ENCODE measurements at regions not wholly inside any gene's neighbourhood (a gene's known extent, or its start where the extent isn't known, plus 50 kb on each side); places are given as distances from the start of the nearest gene placed in this dataset.
"Not testable (repeated sequence)": the region's sequence is repeated elsewhere in the genome, so short reads cannot be mapped to it uniquely, and the experiment has no call there.

DNA sequence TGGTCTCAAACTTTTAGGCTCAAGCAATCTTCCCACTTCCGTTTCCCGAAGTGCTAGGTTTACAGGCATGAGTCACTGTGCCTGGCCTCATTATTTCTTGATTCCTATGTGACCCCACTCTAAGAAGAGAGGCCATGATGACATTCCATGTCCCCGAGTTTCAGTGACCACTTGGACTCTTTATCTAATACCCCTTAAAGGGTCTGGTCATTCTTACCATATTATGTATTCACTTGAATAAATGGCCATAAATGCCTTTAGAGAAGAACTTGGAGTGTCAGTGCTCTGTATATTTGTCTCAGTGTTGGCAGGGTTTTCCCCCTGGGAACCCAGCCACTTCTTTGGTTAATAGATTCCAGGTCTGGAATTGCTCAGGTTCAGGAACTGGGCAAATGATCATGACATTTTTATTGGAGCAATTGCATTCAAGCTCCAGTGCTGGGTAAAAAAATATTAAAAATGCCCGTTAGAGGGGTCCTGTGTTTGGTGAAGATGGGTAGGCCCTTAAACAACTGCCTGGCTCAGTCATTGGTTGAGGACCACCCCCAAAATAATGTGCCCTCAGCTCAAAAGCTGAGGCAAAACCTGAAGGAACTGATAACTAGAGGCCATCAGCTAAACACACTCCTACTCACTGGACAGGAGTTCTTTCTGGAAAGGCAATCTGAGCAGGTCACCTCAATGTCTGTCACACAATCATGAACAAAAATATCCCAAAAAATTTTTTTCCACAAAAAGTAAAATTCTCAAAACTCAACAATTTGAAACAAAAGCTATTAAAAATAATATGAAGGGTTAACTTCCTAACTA, 186.6 kb upstream of the ZNF608 start:
- DNase-seq: no peak

DNA sequence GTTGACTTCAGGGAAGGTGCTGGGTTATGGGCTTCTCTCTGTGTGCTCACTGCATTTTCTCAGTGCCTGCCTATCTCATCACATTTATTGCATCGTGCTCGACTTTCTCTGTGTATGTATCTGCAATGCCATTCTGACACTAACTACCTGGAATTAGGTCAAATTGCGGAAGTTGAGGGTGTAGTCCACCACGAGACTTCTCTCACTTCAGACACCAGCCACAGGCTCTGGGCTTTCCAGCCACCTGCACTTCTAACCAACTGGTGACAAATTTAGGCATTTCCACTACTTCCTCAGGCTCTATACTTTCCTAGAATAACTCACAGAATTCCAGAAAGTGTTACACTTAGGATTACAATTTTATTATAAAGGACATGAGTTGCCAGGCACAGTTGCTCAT, 188.6 kb upstream of the ZNF608 start:
- DNase-seq: no peak

DNA sequence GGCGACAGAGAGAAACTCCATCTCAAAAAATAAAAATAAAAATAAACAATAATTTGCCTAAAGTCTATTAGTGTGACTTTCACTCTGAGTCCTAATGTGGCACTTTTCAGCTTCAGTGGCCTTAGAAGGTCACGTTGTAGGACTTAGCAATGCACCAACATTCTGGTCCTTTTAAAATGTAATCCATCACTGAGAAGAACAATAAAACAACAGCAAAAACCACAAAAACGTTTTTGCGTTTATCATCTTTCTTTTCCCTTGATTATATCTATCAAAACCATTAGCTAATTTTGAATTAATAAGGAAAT, 190.1 kb upstream of the ZNF608 start:
- DNase-seq: no peak

DNA sequence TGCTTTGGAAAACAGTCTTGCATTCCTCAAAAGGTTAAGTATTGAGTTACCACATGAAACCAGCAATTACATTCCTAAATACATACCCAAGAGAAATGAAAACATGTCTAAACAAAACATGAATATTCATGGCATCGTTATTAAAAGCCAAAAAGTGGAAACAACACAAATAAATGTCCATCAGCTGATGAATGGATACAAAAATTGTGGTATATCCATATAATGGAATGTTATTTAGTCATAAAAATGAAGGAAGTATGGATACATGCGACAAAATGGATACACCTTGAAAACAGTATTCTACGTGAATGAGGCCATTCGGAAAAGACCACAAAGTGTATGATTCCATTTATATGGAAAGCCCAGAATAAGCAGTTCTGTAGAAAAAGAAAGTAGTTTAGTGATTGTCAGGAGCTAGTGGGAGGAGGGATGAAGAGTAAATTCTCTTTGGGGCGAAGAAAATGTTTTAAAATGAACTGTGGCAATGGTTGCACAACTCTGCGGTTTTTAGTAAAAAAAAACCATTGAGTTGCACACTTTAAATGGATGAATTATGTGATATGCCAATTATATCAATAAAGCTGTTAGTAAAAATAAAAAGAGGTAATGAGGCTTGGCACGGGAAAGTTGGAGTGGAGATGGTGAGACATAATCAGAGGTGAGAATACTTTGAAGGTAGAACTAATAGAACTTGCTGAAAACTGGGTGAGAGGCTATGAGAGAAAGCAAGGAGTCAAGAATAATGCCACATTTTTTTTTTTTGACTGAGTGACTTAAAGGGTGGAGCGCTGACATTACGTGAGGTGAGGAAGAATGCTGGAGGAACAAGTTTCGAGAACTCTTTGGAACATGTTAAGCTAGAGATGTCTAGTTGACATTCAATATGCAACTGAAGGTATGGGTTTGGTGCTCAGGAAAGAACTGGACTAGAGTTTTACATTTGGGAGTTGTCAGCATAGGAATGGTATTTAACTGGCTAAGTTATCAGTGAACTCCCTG, 194.9 kb upstream of the ZNF608 start:
- DNase-seq: no peak

DNA sequence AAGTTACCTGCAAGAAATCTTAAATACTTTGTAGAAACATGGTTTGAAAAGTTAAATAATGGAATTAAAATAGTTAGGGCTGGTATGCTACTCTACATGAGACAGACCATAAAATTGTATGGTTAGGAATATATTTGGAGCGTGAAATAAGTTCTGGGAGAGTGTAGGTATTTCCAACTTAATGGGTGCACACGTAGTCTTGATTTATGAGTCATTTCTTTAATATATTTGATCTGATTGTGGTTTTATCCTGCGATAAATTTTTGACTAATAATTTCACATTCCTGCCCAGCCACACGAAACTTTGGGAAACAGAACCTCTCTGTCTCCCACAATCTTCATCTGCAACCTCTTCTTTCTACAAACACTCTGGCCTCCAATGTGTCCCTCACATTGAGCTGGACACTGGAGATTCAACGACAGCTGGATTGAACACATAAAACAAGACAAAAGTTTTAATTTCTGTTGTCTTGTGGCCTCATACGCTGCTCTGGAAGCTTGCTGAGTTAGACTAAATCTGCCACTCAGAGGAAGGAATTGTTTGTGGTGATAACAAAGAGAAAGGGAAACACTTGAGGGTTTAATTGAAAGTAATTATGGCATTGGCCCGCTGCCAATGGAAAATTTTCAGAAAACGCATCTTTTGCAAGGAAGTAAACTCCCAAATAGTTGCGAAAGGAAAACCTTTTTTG, 201.8 kb upstream of the ZNF608 start:
- peak; percentile 86 for DNase-seq

DNA sequence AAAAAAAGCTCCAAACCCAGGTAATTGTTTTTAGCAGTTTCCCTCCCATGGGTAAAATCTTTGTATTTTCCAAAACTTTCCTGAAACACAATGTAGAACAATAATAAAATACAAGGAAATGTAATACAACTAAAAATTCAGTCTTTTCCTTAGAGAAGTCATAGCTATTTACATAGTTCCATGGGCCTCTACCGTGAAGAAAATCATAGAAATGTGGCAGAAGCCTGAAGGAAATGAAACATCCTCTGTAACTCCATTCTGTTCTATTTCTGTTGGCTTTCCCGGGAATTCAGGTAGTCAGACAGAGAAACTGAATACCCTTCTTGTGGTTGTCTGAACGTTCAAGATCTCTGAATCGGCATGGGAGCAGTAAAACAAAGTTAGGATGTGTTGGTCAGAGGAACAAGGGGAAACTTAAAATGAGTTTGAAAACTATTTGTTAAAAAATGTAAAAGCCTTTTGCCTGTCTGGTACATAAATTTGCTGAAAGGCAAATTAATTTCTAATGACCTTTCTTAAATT, 202.4 kb upstream of the ZNF608 start:
- DNase-seq: no peak

DNA sequence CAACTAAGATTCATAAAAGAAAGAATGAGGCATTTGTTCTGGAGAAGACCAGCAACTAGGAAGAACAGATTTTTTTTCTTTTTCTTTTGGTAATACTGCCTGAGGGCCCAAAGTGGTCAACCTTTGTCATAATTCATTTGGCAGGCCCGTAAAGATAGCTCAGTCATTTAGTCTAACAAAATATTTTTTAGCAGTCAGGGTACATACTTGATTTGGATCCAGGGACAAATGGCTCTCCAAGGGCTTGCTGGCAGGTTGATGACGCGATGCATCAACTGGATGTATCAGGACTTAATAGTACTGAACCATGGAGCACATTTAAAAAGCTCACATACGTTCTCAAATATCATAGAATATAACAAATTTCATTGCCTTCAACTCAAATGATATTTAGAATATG, 203.4 kb upstream of the ZNF608 start:
- DNase-seq: no peak

DNA sequence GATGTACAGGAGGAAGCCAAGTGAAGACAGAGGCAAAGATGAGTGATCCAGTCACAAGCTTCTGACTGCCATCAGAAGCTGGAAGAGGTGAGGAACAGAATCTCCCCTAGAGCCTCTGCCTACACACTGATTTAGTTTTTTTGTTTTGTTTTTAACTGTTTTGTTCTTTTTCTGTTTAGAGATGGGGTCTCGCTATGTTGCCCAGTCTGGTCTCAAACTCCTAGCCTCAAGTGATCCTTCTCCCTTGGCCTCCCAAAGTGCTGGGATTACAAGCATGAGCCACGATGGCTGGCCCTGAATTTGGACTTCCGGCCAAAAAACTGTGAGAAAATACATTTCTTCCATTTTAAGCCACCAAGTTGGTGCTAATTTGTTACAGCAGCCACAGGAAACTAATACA, 204.7 kb upstream of the ZNF608 start:
- DNase-seq: no peak

DNA sequence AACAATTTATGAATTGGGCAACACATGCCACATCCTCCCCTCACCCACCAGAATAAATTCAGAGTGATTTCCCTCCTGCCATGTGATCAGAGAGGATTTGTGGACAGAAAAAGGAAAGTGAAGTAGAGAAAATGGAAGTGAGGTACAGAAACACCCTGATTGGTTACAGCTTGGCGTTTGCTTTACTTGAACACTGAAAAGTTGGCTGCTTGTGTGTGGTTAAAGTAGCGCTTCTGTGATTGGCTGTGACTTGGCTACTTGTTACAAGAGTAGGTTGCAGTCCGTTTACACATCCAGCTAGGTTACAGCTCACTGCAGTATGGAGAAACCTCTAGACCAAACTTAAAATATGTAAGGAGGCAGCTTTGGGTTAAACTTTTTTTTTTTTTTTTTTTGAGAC, 205.2 kb upstream of the ZNF608 start:
- no peak for DNase-seq

DNA sequence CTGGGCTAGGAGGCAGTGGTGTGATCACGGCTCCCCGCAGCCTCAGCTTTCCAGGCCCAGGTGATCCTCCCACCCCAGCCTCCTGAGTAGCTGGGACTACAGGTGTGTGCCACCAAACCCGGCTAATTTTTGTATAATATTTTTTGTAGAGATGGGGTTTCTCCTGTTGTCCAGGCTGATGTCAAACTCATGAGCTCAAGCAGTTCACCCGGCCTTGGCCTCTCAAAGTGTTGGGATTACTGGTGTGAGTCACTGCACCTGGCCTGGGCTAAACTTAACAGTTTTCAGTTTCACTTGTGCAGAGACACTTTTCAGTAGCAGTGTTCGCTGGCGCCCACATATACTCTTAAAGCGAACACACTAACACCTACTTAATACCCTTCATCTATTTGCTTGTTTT, 205.6 kb upstream of the ZNF608 start:
- no peak for DNase-seq

DNA sequence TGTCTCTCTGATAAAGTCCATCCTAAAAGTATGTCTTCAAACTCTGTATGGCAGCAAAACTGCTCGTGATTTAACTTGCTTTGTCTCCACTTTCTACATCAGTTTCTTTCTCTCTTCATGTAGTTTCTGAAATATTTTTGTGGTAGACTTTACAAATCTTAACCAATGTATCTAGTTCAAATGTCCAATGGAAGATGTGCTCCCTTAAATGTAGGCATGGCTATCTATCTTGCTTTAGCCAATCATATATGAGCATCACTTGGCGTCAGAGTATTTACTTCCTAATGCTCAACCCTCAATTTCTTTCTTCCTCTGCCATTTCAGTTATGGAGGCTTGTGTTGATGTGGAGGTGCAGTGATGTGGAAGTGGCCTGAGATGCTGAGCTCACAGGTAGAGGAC, 206.1 kb upstream of the ZNF608 start:
- no peak for DNase-seq

DNA sequence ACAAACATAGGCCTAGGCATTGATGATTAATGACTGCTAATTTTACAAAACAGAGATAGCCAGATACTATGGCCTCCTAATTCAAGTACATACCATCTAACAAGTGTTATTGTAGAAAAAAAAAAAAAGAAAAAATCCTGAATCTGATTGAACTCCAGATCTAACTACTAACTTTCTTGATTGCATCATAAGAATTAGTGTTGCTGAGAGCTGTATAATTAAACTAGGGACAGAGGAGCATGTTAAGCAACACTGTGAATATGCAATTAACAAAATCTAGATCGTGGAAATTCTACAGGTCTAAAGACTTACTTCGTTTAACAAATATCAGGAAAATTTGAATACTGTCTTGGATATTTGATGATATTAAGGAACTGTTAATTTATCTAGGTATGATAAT, 208.3 kb upstream of the ZNF608 start:
- no peak for DNase-seq

DNA sequence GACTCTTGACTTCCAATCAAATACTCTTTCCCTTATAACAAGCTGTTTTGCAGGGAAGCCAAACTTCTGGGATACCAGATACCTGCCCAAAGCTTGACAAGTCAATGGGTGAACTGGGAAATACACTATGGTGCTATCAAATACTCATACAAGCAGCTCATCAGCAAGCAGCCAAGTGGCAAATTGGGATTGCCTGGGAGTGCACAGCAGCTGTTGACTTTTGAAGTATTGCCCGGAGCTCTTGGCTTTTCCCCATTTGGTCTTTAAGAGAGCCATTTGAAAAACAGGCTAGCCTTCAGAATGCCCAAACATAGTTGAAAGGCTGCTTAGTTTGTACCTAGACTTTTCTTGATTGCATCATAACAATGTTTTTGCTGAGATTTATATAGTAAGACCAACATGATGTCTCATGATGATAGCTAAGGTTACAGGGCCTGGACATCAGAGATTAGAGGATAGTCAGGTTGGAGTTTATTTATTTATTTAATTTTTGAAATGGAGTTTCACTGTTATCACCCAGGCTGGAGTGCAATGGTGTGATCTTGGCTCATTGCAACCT, 210.1 kb upstream of the ZNF608 start:
- DNase-seq: no peak

DNA sequence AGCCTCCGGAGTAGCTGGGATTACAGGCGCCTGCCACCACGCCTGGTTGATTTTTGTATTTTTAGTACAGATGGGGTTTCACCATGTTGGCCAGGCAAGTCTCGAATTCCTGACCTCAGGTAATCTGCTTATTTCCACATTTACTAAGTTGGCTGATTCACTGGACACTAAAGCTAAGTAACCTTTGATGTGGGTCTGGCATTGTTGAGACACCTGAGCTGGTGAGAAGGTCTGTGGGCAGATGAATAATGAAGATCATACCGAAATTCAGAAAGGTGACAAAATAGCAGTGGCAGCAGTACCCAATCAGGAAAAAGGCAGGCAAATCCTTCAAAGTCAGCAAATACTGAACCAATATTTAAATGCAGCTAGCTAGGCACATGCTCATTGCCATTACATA, 210.6 kb upstream of the ZNF608 start:
- DNase-seq: no peak

DNA sequence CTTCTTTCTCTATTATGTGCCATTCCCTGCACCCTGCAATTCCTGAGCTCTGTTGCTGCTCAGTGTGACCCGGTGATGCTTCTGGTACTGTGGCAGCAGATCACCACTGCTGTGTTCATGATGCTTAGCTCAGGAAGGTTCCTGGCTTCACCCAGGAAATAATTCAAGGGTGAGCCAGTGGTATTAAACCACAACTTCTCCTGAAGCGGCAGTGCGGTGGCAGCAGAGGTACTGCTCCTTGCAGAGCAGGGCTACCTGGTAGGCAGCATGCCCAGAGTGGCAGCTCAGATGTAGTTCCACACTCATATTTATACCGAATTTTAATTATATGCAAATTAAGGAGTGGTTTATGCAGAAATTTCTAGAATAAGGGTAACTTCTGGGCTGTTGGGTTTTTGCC, 213.8 kb upstream of the ZNF608 start:
- no peak for DNase-seq

DNA sequence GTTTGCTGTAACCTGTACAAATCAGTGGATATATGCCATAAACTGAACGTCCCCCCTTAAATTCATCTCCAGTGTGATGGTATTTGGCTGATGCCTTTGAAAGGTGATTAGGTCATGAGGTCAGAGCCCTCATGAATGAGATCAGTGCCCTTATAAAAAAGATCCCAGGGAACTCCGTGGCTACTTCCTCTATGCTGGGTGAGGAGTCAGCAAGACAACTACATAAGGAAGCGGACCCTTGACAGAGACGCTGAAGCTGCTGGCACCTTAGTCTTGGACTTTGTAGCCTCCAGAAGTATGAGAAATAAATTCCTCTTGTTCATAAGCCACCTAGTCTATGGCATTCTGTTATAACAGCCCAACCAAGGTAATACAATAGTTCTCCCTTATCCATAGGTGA, 215.1 kb upstream of the ZNF608 start:
- no peak for DNase-seq

DNA sequence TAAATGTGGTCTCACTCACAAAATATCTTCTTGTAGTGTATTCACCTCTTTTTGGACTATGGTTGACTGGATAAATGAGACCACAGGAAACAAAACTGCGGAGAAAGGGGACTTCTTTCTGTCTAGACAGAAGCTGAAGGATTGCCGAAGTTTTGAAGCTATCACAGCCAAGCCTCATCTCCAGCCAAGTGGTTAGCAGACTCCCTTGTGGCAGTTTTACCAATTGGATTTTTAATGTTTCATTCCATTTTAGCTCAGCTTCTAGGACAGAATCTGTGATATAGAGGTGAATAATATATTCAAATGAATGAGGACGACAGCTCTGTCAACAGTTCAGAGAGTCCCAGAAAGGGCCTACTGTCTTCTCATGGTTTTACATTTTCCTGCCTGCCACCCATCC, 215.7 kb upstream of the ZNF608 start:
- DNase-seq: no peak

DNA sequence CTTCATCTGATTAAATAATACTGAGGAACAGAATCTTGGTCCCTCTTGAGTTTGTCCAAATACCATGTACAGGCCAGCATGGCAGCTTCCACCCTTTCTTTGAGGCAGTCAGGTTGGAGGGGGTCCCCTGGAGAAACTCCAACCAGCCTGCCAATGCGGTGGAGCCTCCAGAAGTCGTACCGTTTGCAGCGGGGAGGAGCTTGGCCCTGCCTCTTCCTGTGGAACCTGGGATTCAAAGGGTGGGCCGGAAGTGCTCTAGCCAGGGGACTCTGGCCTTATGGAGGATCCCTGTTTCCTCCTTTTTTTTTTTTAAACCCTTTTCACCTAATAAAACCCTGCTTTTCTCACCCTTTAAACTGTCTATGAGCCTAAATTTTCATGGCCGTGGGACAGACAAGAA, 216.3 kb upstream of the ZNF608 start:
- no peak for DNase-seq

DNA sequence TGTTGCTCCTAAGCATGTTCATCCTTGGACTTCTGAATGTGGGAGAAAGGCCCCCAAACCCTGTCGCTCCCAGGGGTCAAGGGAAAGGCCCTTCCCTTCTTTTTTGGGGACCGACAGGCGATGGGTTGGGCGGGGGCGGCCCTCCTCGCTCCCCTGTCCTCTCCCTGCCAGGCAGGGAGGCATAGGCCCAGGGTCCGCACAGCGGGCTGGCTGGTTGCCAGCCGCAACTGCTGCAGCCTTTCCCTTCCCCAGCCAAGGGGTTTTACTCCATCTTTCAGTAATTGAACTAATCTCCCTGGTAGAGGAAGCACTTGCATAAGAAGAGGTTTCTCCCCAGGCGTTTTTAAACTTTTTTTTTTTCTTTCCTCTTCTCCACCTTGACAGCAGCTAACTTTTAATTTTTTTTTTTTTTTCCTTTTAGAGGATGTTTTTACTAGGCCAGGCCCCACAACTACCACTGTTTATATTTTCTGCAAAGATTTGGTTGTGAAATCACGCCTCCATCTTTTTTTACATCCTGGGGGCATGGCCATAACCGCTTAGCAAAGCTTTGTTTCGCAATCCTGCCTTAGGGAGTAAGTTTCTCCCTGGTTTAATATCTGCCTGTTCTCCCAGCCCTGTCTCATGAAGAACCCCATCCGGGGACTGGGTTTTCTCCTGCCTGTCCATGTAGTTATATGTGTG, 216.9 kb upstream of the ZNF608 start:
- DNase-seq: no peak

DNA sequence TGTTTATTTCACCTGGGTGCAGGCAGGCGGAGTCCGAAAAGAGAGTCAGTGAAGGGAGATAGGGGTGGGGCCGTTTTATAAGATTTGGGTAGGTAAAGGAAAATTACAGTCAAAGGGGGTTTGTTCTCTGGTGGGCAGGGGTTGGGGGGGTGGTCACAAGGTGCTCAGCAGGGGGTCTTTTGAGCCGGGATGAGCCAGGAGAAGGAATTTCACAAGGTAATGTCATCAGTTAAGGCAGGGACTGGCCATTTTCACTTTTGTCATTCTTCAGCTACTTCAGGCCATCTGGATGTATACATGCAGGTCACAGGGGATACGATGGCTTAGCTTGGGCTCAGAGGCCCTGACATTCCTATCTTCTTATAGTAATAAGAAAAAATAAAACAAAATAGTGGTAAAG, 220.3 kb upstream of the ZNF608 start:
- DNase-seq: not testable (repeated sequence)

DNA sequence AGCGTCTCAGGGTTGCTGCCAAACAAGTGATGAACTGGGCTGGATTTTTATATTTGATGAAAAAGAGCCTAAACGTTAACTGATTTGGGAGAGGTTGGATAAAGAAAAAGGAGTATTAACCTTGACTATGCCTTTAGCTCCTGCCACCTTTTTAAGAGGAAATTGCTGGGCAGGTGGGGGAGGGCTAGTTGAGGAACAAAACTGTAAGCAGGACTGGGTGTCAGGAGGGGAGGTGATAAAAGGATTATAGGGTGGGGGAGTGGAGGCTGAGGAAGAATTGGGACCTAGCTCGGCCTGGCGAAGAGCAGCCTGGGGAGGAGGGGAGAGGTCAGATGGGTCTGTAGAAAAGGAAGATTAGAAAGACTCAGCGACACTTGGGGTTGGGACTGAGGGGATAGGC, 223.9 kb upstream of the ZNF608 start:
- not testable (repeated sequence) for DNase-seq

DNA sequence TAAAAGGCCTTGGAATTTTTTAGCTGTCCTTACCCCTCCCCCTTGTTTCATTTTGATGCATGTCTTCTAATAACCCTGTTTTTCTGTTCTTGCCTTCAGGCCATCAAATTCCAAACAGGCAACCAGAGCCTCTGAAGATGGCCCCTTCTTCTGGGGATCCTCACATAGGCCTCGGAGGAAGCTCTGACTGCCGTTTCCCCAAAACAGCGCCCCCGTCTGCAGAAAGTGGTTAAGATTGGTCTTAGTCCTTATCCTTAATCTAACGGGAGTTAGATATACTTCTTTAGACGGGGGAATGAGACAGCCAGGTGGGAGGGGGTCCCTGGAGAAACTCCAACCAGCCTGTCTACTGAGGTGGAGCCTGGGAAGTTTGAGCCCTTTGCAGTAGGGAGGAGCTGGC, 226.3 kb upstream of the ZNF608 start:
- DNase-seq: no peak

DNA sequence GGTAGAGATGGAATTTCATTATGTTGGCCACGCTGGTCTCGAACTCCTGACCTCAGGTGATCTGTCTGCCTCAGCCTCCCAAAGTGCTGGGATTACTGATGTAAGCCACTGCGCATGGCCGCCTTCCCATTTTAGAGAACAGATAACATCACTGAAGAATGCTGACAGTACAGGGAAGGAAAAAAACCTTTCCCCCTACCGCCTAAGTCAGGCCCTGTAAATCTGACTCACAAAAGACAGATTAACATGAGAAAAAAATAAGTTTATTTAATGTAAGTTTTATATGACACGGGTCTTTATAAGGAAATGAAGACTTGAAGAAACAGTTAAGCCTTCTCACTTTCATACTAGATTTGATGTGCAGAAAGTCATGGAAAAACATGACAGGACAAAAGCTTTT, 227.2 kb upstream of the ZNF608 start:
- DNase-seq: no peak
